Upper lobe of left lung (tissue), 4 donors: ENCODE measurements at regions not wholly inside any gene's neighbourhood (a gene's known extent, or its start where the extent isn't known, plus 50 kb on each side); places are given as distances from the start of the nearest gene placed in this dataset.

Experiments
- POLR2AphosphoS5 ChIP-seq, 2 donors: sonication (generic); formaldehyde crosslinking; IDR thresholded peaks; one replicate each; pipeline ENCODE4 v1.5.1; 2017; ENCODE audit warnings: antibody characterized with exemption in 2 of 2
- TF ChIP-seq, protein P1 (sequence below), 6 experiments: fragments of 450-650 bp in 4 of 6; fragments of 200-600 bp in 2 of 6; sonication (generic) in 2 of 6; IDR thresholded peaks; one replicate each; pipeline ENCODE4 v1.5.1; 2016 to 2019; ENCODE audit warnings: antibody characterized with exemption in 6 of 6

DNA sequence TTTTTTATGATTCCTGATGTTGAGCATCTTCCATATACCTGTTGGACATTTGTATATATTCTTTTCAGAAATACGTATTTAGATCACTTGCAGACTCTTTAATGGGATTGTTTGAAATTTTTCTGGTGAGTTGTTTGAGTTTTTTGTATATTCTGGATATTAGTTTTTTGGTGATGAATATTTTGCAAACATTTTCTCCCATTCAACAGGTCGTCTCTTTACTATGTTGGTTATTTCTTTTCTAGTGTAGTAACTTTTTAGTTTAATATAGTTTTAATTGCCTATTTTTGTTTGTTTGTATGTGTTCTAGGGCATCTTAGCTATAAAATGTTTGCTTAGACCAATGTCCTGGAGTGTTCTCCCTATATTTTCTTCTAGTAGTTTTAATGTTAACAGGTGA lies 72.7 kb downstream of the ZWINT start:
- no peak for TF ChIP-seq POLR2AphosphoS5 (IDR thresholded peaks at IDR 0.05)
- TF ChIP-seq, protein P1, sequence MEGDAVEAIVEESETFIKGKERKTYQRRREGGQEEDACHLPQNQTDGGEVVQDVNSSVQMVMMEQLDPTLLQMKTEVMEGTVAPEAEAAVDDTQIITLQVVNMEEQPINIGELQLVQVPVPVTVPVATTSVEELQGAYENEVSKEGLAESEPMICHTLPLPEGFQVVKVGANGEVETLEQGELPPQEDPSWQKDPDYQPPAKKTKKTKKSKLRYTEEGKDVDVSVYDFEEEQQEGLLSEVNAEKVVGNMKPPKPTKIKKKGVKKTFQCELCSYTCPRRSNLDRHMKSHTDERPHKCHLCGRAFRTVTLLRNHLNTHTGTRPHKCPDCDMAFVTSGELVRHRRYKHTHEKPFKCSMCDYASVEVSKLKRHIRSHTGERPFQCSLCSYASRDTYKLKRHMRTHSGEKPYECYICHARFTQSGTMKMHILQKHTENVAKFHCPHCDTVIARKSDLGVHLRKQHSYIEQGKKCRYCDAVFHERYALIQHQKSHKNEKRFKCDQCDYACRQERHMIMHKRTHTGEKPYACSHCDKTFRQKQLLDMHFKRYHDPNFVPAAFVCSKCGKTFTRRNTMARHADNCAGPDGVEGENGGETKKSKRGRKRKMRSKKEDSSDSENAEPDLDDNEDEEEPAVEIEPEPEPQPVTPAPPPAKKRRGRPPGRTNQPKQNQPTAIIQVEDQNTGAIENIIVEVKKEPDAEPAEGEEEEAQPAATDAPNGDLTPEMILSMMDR (IDR thresholded peaks at IDR 0.05): no peak
